ENCODE measurements at regions not wholly inside any gene's neighbourhood (a gene's known extent, or its start where the extent isn't known, plus 50 kb on each side); places are given as distances from the start of the nearest gene placed in this dataset.

GRCh38 chr10:78389419-78389818 is 355.8 kb downstream of the RPS24 start:
- no peak overlapping the region for H3K27ac ChIP-seq (ENCODE audit: low read depth in 2 of 2, low read length in 1 of 2)
- peaks cover 0 to 3% of the 10 kb centered on the region in 2 donors for H3K9me3 ChIP-seq (ENCODE audit: control insufficient read depth in 2 of 2, insufficient read depth in 1 of 2, low read depth in 1 of 2, low read length in 1 of 2)
- H3K4me3 ChIP-seq (ENCODE audit: low read depth in 1 of 2, low read length in 2 of 2), result no peak overlapping the region
- no peaks in the 10 kb centered on the region for H3K36me3 ChIP-seq (ENCODE audit: control insufficient read depth in 2 of 2, insufficient read depth in 2 of 2, low read length in 1 of 2)
- WGBS, 2 donors, result 86 to 96% methylated on average over 3 of the region's 3 CpGs
- H3K27me3 ChIP-seq (ENCODE audit: control insufficient read depth in 1 of 2, insufficient read depth in 2 of 2, low read length in 2 of 2), result no peaks in the 10 kb centered on the region
- no peaks in the 10 kb centered on the region for H3K4me1 ChIP-seq (ENCODE audit: control insufficient read depth in 2 of 2, insufficient read depth in 2 of 2, low read length in 1 of 2)

GRCh38 chr10:78390051-78390450 is 356.4 kb downstream of the RPS24 start:
- Histone ChIP-seq H3K4me3 (ENCODE audit: low read depth in 1 of 2, low read length in 2 of 2) (no peak overlapping the region), H3K4me1 (ENCODE audit: control insufficient read depth in 2 of 2, insufficient read depth in 2 of 2, low read length in 1 of 2) (no peaks in the 10 kb centered on the region), H3K27ac (ENCODE audit: low read depth in 2 of 2, low read length in 1 of 2) (no peak overlapping the region), H3K9me3 (ENCODE audit: control insufficient read depth in 2 of 2, insufficient read depth in 1 of 2, low read depth in 1 of 2, low read length in 1 of 2) (peaks cover 0 to 3% of the 10 kb centered on the region in 2 donors), H3K27me3 (ENCODE audit: control insufficient read depth in 1 of 2, insufficient read depth in 2 of 2, low read length in 2 of 2) (no peaks in the 10 kb centered on the region), H3K36me3 (ENCODE audit: control insufficient read depth in 2 of 2, insufficient read depth in 2 of 2, low read length in 1 of 2) (no peaks in the 10 kb centered on the region)
- WGBS, 2 donors, result 75 to 81% methylated on average over 6 of the region's 6 CpGs

- 88 to 92% methylated on average over 5 of the region's 5 CpGs for WGBS, 2 donors
- H3K27ac ChIP-seq (ENCODE audit: low read depth in 2 of 2, low read length in 1 of 2), result no peak overlapping the region
- H3K4me3 ChIP-seq (ENCODE audit: low read depth in 1 of 2, low read length in 2 of 2), result no peak overlapping the region
- no peaks in the 10 kb centered on the region for H3K36me3 ChIP-seq (ENCODE audit: control insufficient read depth in 2 of 2, insufficient read depth in 2 of 2, low read length in 1 of 2)
- H3K9me3 ChIP-seq (ENCODE audit: control insufficient read depth in 2 of 2, insufficient read depth in 1 of 2, low read depth in 1 of 2, low read length in 1 of 2), result peaks cover 0 to 3% of the 10 kb centered on the region in 2 donors
- H3K27me3 ChIP-seq (ENCODE audit: control insufficient read depth in 1 of 2, insufficient read depth in 2 of 2, low read length in 2 of 2), result no peaks in the 10 kb centered on the region
- H3K4me1 ChIP-seq (ENCODE audit: control insufficient read depth in 2 of 2, insufficient read depth in 2 of 2, low read length in 1 of 2), result no peaks in the 10 kb centered on the region
Measured at GRCh38 chr10:78390817-78391216, 357.2 kb downstream of the RPS24 start.

GRCh38 chr10:78391585-78391984 is 357.9 kb downstream of the RPS24 start:
- WGBS, 2 donors, result 88% methylated on average over 7 of the region's 7 CpGs
- H3K27me3 ChIP-seq (ENCODE audit: control insufficient read depth in 1 of 2, insufficient read depth in 2 of 2, low read length in 2 of 2), result no peaks in the 10 kb centered on the region

GRCh38 chr10:78392197-78392596 is 358.5 kb downstream of the RPS24 start:
- WGBS, 2 donors, result 89 to 91% methylated on average over 2 of the region's 2 CpGs
- Histone ChIP-seq H3K9me3 (ENCODE audit: control insufficient read depth in 2 of 2, insufficient read depth in 1 of 2, low read depth in 1 of 2, low read length in 1 of 2) (peaks cover 0 to 3% of the 10 kb centered on the region in 2 donors), H3K27me3 (ENCODE audit: control insufficient read depth in 1 of 2, insufficient read depth in 2 of 2, low read length in 2 of 2) (no peaks in the 10 kb centered on the region), H3K36me3 (ENCODE audit: control insufficient read depth in 2 of 2, insufficient read depth in 2 of 2, low read length in 1 of 2) (no peaks in the 10 kb centered on the region), H3K4me3 (ENCODE audit: low read depth in 1 of 2, low read length in 2 of 2) (no peak overlapping the region), H3K4me1 (ENCODE audit: control insufficient read depth in 2 of 2, insufficient read depth in 2 of 2, low read length in 1 of 2) (no peaks in the 10 kb centered on the region), H3K27ac (ENCODE audit: low read depth in 2 of 2, low read length in 1 of 2) (no peak overlapping the region)

More at GRCh38 chr10:78391585-78391984, 357.9 kb downstream of the RPS24 start:
- H3K36me3 ChIP-seq (ENCODE audit: control insufficient read depth in 2 of 2, insufficient read depth in 2 of 2, low read length in 1 of 2), result no peaks in the 10 kb centered on the region
- no peaks in the 10 kb centered on the region for H3K4me1 ChIP-seq (ENCODE audit: control insufficient read depth in 2 of 2, insufficient read depth in 2 of 2, low read length in 1 of 2)
- no peak overlapping the region for H3K4me3 ChIP-seq (ENCODE audit: low read depth in 1 of 2, low read length in 2 of 2)
- no peak overlapping the region for H3K27ac ChIP-seq (ENCODE audit: low read depth in 2 of 2, low read length in 1 of 2)
- peaks cover 0 to 3% of the 10 kb centered on the region in 2 donors for H3K9me3 ChIP-seq (ENCODE audit: control insufficient read depth in 2 of 2, insufficient read depth in 1 of 2, low read depth in 1 of 2, low read length in 1 of 2)

- Histone ChIP-seq H3K4me3 (ENCODE audit: low read depth in 1 of 2, low read length in 2 of 2) (no peak overlapping the region), H3K27ac (ENCODE audit: low read depth in 2 of 2, low read length in 1 of 2) (no peak overlapping the region), H3K36me3 (ENCODE audit: control insufficient read depth in 2 of 2, insufficient read depth in 2 of 2, low read length in 1 of 2) (no peaks in the 10 kb centered on the region), H3K9me3 (ENCODE audit: control insufficient read depth in 2 of 2, insufficient read depth in 1 of 2, low read depth in 1 of 2, low read length in 1 of 2) (peaks cover 0 to 3% of the 10 kb centered on the region in 2 donors), H3K4me1 (ENCODE audit: control insufficient read depth in 2 of 2, insufficient read depth in 2 of 2, low read length in 1 of 2) (no peaks in the 10 kb centered on the region), H3K27me3 (ENCODE audit: control insufficient read depth in 1 of 2, insufficient read depth in 2 of 2, low read length in 2 of 2) (no peaks in the 10 kb centered on the region)
Measured at GRCh38 chr10:78393094-78393493, 359.4 kb downstream of the RPS24 start.

- Histone ChIP-seq H3K4me1 (ENCODE audit: control insufficient read depth in 2 of 2, insufficient read depth in 2 of 2, low read length in 1 of 2) (no peaks in the 10 kb centered on the region), H3K9me3 (ENCODE audit: control insufficient read depth in 2 of 2, insufficient read depth in 1 of 2, low read depth in 1 of 2, low read length in 1 of 2) (peaks cover 0 to 2% of the 10 kb centered on the region in 2 donors), H3K27me3 (ENCODE audit: control insufficient read depth in 1 of 2, insufficient read depth in 2 of 2, low read length in 2 of 2) (no peaks in the 10 kb centered on the region), H3K36me3 (ENCODE audit: control insufficient read depth in 2 of 2, insufficient read depth in 2 of 2, low read length in 1 of 2) (no peaks in the 10 kb centered on the region), H3K4me3 (ENCODE audit: low read depth in 1 of 2, low read length in 2 of 2) (no peak overlapping the region), H3K27ac (ENCODE audit: low read depth in 2 of 2, low read length in 1 of 2) (no peak overlapping the region)
- 74 to 80% methylated on average over 4 of the region's 4 CpGs for WGBS, 2 donors
Measured at GRCh38 chr10:78394047-78394446, 360.4 kb downstream of the RPS24 start.

- Histone ChIP-seq H3K9me3 (ENCODE audit: control insufficient read depth in 2 of 2, insufficient read depth in 1 of 2, low read depth in 1 of 2, low read length in 1 of 2) (no peaks in the 10 kb centered on the region), H3K4me1 (ENCODE audit: control insufficient read depth in 2 of 2, insufficient read depth in 2 of 2, low read length in 1 of 2) (no peaks in the 10 kb centered on the region), H3K4me3 (ENCODE audit: low read depth in 1 of 2, low read length in 2 of 2) (no peak overlapping the region), H3K27me3 (ENCODE audit: control insufficient read depth in 1 of 2, insufficient read depth in 2 of 2, low read length in 2 of 2) (no peaks in the 10 kb centered on the region), H3K27ac (ENCODE audit: low read depth in 2 of 2, low read length in 1 of 2) (no peak overlapping the region), H3K36me3 (ENCODE audit: control insufficient read depth in 2 of 2, insufficient read depth in 2 of 2, low read length in 1 of 2) (no peaks in the 10 kb centered on the region)
- WGBS, 2 donors, result 89 to 93% methylated on average over 4 of the region's 4 CpGs
Measured at GRCh38 chr10:78395162-78395561, 361.5 kb downstream of the RPS24 start.

- no peaks in the 10 kb centered on the region for H3K27me3 ChIP-seq (ENCODE audit: control insufficient read depth in 1 of 2, insufficient read depth in 2 of 2, low read length in 2 of 2)
- no peaks in the 10 kb centered on the region for H3K4me1 ChIP-seq (ENCODE audit: control insufficient read depth in 2 of 2, insufficient read depth in 2 of 2, low read length in 1 of 2)
- H3K27ac ChIP-seq (ENCODE audit: low read depth in 2 of 2, low read length in 1 of 2), result no peak overlapping the region
- no peaks in the 10 kb centered on the region for H3K36me3 ChIP-seq (ENCODE audit: control insufficient read depth in 2 of 2, insufficient read depth in 2 of 2, low read length in 1 of 2)
- H3K9me3 ChIP-seq (ENCODE audit: control insufficient read depth in 2 of 2, insufficient read depth in 1 of 2, low read depth in 1 of 2, low read length in 1 of 2), result no peaks in the 10 kb centered on the region
- 80 to 83% methylated on average over 4 of the region's 4 CpGs for WGBS, 2 donors
- no peak overlapping the region for H3K4me3 ChIP-seq (ENCODE audit: low read depth in 1 of 2, low read length in 2 of 2)
Measured at GRCh38 chr10:78396754-78397153, 363.1 kb downstream of the RPS24 start.

- H3K27ac ChIP-seq (ENCODE audit: low read depth in 2 of 2, low read length in 1 of 2), result no peak overlapping the region
- H3K4me1 ChIP-seq (ENCODE audit: control insufficient read depth in 2 of 2, insufficient read depth in 2 of 2, low read length in 1 of 2), result peaks cover 0 to 2% of the 10 kb centered on the region in 2 donors
- H3K36me3 ChIP-seq (ENCODE audit: control insufficient read depth in 2 of 2, insufficient read depth in 2 of 2, low read length in 1 of 2), result no peaks in the 10 kb centered on the region
- H3K4me3 ChIP-seq (ENCODE audit: low read depth in 1 of 2, low read length in 2 of 2), result no peak overlapping the region
- WGBS, 2 donors, result 74 to 76% methylated on average over 2 of the region's 2 CpGs
- H3K9me3 ChIP-seq (ENCODE audit: control insufficient read depth in 2 of 2, insufficient read depth in 1 of 2, low read depth in 1 of 2, low read length in 1 of 2), result no peaks in the 10 kb centered on the region
- H3K27me3 ChIP-seq (ENCODE audit: control insufficient read depth in 1 of 2, insufficient read depth in 2 of 2, low read length in 2 of 2), result no peaks in the 10 kb centered on the region
Measured at GRCh38 chr10:78397786-78398185, 364.1 kb downstream of the RPS24 start.

All from esophagus (tissue), 2 donors.